KOPT-K1 (cell line): ENCODE measurements at regions not wholly inside any gene's neighbourhood (a gene's known extent, or its start where the extent isn't known, plus 50 kb on each side); places are given as distances from the start of the nearest gene placed in this dataset.
"Not testable (repeated sequence)": the region's sequence is repeated elsewhere in the genome, so short reads cannot be mapped to it uniquely, and the experiment has no call there.

Experiments
- H3K27ac ChIP-seq: fragments of 200-600 bp; sonication (generic); 2 replicates; pipeline ENCODE4 v1.5.1; 2016; ENCODE audit warnings: antibody characterized with exemption, mild to moderate bottlenecking, low read depth, low read length; ENCODE audit not compliant: poor library complexity, severe bottlenecking
- H3K36me3 ChIP-seq: fragments of 200-600 bp; sonication (generic); 2 replicates; pipeline ENCODE4 v1.5.1; 2017; ENCODE audit warnings: antibody characterized with exemption, mild to moderate bottlenecking, low read length, moderate library complexity; ENCODE audit not compliant: insufficient read depth
- H3K9me3 ChIP-seq: fragments of 200-600 bp; sonication (generic); 2 replicates; pipeline ENCODE4 v1.5.1; 2017; ENCODE audit warnings: antibody characterized with exemption, low read length, mild to moderate bottlenecking; ENCODE audit not compliant: insufficient read depth, poor library complexity, severe bottlenecking

DNA sequence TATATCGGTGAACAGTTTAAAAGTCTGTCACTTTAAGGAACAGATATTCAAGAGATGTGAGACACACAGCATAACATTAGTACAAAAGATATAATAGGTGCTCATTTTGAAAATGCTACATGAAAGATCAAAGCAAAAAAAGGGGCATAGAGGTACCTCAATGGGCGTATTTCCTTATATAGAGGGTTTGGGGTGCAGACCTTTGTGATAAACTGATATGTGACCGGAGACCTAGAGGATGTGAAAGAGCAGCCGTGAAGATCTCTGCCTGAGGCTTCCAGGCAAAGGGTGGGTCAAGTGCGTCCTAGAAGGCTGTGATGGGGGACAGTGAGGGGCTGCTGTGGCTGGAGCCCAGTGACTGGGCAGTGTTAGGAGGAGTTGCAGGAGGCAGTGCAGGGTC lies 551.4 kb downstream of the ETS1 start:
- H3K36me3 ChIP-seq, result no peaks in the 10 kb centered on the region
- no peak overlapping the region for H3K27ac ChIP-seq
- no peaks in the 10 kb centered on the region for H3K9me3 ChIP-seq

DNA sequence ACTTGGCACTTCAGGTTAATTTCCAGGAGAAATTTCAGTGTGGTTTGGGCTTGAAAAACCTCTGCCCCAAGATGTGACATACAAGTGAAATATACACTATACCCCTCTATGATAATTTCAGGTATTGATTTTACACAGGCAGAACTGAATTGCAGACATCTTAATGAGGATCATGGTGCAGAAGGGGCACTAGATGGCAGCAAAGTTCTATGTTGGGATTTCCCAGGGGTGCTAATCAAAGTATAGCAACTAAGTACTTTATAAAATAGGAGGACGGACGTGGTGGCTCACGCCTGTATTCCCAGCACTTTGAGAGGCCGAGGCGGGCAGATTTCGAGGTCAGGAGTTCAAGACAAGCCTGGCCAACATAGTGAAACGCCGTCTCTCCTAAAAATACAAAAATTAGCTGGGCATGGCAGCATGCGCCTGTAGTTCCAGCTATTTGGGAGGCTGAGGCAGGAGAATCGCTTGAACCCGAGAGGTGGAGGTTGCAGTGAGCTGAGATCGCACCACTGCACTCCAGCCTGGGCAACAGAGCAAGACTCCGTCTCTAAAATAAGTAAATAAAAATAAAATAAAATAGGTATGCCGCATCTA lies 555.7 kb downstream of the ETS1 start:
- not testable (repeated sequence) for H3K9me3 ChIP-seq, H3K36me3 ChIP-seq, H3K27ac ChIP-seq

DNA sequence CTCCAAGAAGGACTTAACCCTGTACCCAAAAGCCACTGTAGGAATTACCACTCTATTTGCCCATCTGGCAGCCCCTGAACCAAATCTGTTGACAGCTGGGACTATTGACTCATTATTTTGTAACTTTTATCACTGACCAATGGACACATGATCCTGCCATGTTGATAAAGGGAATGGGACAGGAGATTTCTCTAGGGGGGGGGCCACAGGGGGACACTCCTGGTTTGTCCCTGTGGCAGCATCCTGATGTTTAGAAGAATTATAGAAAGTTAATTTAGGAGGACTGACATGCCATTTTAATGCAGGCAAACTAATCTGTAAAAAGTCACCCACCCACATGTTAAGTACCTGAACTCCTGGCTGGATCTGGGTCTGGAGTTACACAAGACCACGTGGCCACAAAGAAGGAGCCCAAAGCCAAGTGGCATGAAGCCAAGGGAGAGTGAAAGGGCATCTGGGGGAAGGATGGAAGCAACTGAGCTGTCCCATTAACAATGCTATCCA lies 558.1 kb downstream of the ETS1 start:
- H3K27ac ChIP-seq, result no peak overlapping the region
- no peaks in the 10 kb centered on the region for H3K36me3 ChIP-seq
- H3K9me3 ChIP-seq, result no peaks in the 10 kb centered on the region

DNA sequence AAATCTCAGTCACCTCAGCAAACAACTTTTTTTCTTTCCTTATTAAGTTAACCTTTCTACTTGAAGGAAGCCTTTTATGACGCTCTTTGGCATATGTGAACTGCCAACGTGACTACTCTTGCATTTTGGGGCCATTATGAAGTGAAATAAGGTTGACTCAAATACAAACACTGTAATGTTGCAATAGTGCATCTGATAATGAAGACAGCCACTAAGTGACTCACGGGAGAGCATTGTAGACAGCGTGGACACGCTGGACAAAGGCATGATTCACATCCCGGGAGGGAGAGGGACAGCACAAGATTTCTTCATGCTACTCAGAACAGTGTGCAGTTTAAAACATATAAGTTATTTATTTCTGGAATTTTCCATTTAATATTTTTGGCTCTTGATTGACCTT lies 560.8 kb downstream of the ETS1 start:
- Histone ChIP-seq H3K9me3 (no peaks in the 10 kb centered on the region), H3K27ac (no peak overlapping the region), H3K36me3 (no peaks in the 10 kb centered on the region)

DNA sequence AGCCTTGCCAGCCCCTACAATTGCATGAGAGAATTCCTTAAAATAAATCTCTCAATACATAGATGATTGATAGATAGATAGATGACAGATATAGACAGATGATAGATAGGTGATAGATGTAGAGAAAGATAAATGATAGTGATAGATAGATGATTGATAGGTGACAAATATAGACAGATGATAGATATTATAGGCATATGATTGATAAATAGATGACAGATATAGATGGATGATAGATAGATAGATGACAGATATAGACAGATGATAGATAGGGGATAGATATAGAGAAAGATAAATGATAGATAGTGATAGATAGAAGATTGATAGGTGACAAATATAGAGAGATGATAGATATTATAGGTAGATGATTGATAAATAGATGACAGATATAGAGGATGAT lies 564.6 kb downstream of the ETS1 start:
- Histone ChIP-seq H3K9me3 (no peaks in the 10 kb centered on the region), H3K36me3 (no peaks in the 10 kb centered on the region), H3K27ac (no peak overlapping the region)

DNA sequence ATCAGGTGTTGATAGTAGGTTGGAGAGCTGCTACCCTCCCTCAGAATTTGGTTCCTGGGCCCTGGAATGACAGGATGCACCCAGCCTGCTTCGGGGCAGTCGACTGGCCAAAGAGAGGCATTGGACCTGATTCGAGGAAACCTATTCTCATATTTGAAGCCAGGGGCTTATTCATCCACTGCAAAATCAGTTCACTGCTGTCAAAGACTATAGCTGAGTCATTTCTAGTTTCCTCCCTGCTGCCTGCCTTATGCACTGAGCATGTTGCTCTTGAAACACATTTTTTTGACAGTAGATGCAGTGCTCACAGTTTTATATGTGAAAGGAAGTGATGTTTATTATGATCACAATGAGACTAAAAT lies 565.4 kb downstream of the ETS1 start:
- H3K9me3 ChIP-seq, result no peaks in the 10 kb centered on the region
- H3K27ac ChIP-seq, result no peak overlapping the region
- no peaks in the 10 kb centered on the region for H3K36me3 ChIP-seq

DNA sequence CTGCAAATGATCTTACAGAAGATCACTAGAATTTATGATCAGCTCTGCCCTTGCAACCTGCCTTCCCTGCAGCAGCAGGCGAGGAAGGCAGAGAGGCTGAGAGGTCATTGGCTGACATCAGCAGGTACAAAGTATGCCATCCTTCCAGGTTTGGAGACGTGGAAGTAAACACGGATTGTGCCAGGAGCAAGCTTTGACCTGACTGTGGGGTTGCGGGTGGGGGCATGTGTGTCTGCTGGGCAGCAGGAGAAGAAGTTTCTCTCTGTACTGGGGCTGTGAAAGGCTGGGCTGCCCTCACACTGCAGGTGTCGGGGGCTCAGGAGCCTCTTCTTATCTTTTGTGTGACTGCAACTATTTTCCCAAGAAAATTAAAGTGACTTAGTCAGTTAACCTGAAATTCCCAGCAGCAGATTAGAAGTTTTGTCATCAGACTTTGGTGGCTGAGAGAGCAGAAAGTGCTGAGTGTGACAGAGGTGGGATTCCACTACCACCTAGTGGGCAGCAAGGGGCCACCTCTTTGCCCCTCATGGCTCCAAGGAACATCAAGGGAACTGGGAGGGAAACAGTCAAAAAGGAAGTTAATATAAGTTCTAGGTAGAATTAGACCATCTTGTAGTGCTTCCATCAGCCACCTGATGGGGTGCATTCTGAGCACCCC lies 565.9 kb downstream of the ETS1 start:
- H3K36me3 ChIP-seq, result no peaks in the 10 kb centered on the region
- no peak overlapping the region for H3K27ac ChIP-seq
- no peaks in the 10 kb centered on the region for H3K9me3 ChIP-seq

DNA sequence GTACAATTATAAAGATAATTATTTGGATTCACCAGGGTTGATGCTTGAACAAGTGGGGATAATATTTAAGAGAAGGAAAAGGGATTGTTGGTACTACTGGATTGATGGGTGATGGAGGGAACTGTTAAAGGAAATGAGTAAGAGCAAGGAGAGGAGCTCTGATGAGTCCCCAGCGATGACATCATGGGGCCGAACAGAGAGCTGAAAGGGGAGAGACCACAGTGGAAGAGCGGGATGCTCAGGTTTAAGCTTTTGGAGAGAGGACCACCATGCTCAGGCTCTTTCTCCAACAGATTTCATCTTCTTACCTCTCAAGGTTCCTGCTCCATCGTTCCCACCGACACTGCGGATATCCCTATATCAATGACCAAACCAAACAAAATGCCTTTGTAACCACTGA lies 568.7 kb downstream of the ETS1 start:
- no peaks in the 10 kb centered on the region for H3K9me3 ChIP-seq
- no peak overlapping the region for H3K27ac ChIP-seq
- no peaks in the 10 kb centered on the region for H3K36me3 ChIP-seq

DNA sequence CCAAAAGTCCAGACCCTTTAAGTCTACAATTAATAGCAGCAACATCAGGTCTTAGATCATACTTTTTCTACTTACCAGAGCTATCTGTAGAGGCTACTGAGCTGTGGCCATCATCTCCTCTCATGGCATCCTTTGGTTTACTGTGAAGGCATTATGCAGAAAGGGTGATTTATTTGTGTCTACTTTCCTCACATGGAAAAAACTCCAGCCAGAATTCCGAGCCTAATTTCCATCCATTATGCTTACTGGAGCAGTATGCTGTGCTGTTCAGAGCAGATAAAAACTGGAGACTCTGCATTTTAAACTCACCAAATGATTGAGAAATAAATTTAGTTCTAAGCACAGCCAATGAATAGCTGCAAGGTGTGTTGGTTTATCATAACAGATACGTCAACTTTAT lies 581.8 kb downstream of the ETS1 start:
- Histone ChIP-seq H3K9me3 (peaks cover 13% of the 10 kb centered on the region), H3K36me3 (no peaks in the 10 kb centered on the region), H3K27ac (no peak overlapping the region)

DNA sequence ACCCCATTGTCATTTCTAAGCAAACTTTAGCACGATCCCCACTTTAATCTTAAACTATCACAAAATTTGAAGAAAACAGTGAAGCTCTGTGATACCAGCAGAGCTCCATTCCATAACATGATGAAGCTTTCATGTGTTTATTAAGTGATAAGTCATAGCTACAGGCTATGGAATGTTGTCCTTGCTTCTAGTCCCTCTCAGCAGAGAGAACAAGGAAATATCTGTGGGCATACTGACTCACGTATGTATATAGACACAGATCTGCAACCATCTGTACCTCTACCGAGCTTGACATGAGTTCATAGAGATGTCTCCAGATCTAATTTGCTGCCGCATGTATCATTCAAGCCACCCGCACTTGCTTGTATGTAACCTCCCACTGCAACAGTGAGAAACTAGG lies 588.9 kb downstream of the ETS1 start:
- no peaks in the 10 kb centered on the region for H3K9me3 ChIP-seq
- H3K27ac ChIP-seq, result no peak overlapping the region
- H3K36me3 ChIP-seq, result no peaks in the 10 kb centered on the region

DNA sequence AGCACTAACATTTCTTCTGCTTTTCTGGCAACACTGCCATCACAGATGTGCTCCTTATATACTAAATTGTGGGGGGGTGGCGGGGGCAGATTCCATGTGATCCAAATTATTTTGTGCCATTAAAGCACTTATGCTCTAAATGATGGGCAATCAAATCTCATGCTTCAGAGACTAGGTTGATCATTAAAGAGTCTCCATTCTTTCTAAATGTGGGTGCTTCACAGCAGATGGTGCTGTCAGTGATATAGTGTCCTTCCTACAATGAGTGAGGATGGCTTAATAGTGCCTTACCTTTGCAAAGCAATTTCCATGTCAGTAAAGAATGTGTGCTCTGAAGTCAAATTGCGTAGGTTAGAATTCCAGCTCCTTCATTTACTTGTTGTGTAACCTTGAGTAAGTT lies 589.8 kb downstream of the ETS1 start:
- Histone ChIP-seq H3K27ac (no peak overlapping the region), H3K9me3 (no peaks in the 10 kb centered on the region), H3K36me3 (no peaks in the 10 kb centered on the region)

DNA sequence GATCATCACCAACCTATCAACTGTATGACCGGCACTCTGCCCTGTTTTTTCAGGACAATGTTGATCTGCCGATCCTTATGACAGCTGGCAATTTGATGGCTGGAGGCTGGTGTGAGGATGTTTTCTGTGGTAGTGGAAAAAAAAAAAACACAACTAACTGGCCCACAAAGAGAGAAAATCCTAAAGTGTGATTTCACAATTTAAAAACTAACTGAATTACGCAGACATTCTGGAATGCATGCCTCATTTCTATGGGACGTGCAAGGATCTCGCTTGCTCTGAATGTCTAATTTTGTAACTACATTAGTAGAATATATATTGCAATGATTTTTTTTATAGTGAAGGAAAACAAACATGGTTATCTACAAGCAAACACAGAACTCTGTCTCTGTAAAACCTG lies 590.5 kb downstream of the ETS1 start:
- Histone ChIP-seq H3K27ac (no peak overlapping the region), H3K9me3 (no peaks in the 10 kb centered on the region), H3K36me3 (no peaks in the 10 kb centered on the region)

DNA sequence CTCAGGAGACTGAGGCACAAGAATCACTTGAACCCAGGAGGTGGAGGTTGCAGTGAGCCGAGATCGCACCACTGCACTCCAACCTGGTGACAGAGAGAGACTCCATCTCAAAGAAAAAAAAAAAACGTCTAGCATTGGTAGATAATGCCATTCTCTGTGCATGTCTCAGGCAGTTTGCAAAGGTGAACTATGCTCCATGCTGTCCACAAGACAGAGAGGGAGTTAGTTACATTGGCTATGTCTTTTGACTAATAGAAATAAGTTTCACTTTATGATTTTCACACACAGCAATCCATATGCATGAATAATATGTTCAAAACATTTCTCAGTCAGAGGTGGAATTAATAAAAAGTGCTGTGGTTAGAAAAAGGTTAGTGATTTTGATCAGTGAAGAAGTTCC lies 591.4 kb downstream of the ETS1 start:
- Histone ChIP-seq H3K36me3 (no peaks in the 10 kb centered on the region), H3K27ac (no peak overlapping the region), H3K9me3 (no peaks in the 10 kb centered on the region)

DNA sequence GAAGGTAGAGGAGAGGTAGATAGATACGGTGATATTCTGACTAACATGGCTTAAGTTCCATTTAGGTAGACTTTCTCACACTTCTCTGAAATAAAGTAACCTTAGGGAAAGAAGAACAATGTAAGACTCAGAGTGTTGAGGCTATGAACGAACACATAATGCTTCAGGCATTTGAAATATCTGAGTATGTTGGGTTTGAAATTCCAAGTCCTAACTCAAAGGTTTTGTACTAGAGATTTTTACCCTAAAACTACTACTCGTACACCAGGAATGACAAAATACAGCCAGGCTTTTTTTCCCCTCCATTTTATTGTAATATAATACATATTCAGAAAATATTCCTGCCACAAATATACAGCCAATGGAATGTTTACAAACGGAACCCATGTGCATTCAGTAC lies 592.6 kb downstream of the ETS1 start:
- Histone ChIP-seq H3K9me3 (no peaks in the 10 kb centered on the region), H3K27ac (no peak overlapping the region), H3K36me3 (no peaks in the 10 kb centered on the region)

DNA sequence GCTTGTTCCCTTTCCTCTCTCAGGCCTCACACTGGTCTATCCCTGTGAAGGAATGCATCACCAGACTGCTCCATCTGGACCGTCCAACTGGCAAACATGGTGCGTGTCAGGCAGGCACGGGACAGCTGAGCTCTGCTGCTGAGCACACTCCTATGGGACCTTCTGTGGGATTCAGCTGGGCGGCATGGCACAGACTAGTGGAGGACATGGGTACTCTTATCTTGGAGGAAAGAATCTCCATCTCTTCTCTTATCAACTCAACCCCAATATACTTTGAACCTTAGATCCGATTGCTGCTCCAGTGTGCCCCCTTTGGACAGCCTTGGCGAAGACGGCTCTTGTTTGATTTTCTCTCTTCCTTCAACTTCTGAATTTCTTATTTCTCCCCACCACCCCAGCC lies 593.6 kb downstream of the ETS1 start:
- H3K9me3 ChIP-seq, result no peaks in the 10 kb centered on the region
- no peak overlapping the region for H3K27ac ChIP-seq
- no peaks in the 10 kb centered on the region for H3K36me3 ChIP-seq

DNA sequence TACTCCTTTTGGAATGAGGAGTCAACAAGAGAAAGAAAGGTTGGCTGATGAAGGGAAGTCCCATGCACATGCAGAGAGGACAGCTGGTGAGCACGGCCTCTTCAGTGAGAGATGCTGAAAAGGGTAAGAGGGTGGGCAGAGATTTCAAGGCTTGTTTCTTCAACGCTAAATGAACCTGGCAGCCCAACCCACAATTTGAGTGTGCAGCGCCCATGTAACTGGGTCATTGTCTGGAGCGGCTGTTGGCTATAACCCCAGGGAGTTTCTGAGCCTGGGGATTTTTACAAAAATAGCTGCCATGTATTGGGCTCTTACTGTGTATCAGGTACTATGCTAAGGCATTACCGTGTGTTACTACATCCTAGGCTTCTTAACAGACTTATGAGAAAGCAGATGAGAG lies 594.1 kb downstream of the ETS1 start:
- Histone ChIP-seq H3K36me3 (no peaks in the 10 kb centered on the region), H3K9me3 (no peaks in the 10 kb centered on the region), H3K27ac (no peak overlapping the region)
